ENCODE measurements at regions not wholly inside any gene's neighbourhood (a gene's known extent, or its start where the extent isn't known, plus 50 kb on each side); places are given as distances from the start of the nearest gene placed in this dataset.

DNA sequence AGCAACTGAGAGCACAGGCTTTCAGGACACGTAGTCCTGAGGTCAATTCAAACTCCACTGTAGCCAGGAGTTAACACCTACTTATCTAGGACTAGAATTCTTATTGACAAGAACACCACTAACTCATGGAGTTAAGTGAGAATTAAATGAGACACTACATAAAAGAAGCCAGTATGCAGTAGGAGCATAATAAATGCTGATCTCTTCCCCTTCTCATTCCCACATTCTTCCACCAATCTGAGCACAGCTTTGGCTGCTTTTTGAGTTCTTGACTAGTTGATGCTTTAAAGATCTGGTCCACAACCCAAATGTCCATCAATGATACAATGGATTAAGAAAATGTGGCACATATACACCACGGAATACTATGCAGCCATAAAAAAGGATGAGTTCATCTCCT lies 55.2 kb downstream of the TTC32 start:
- CTCF ChIA-PET: interaction anchor here (1.1 kb wide), 1 partner anchor 16 kb away, joined by 5 read pairs; no protein-coding TSS in a partner anchor
- H3K27me3 Mint-ChIP-seq: peaks cover 10% of the 10 kb centered on the region
- H3K27ac Mint-ChIP-seq: no peak overlapping the region
- H3K9me3 Mint-ChIP-seq: no peaks in the 10 kb centered on the region
- no peak for DNase-seq
- POLR2A ChIA-PET: no interaction called here
- no peak overlapping the region for H3K4me3 Mint-ChIP-seq
- no peaks in the 10 kb centered on the region for H3K4me1 Mint-ChIP-seq (ENCODE audit: low read depth)
- intact Hi-C loops (cut with micrococcal nuclease): no loop called here
- TF ChIP-seq, protein P1, sequence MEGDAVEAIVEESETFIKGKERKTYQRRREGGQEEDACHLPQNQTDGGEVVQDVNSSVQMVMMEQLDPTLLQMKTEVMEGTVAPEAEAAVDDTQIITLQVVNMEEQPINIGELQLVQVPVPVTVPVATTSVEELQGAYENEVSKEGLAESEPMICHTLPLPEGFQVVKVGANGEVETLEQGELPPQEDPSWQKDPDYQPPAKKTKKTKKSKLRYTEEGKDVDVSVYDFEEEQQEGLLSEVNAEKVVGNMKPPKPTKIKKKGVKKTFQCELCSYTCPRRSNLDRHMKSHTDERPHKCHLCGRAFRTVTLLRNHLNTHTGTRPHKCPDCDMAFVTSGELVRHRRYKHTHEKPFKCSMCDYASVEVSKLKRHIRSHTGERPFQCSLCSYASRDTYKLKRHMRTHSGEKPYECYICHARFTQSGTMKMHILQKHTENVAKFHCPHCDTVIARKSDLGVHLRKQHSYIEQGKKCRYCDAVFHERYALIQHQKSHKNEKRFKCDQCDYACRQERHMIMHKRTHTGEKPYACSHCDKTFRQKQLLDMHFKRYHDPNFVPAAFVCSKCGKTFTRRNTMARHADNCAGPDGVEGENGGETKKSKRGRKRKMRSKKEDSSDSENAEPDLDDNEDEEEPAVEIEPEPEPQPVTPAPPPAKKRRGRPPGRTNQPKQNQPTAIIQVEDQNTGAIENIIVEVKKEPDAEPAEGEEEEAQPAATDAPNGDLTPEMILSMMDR (IDR thresholded peaks at IDR 0.05): no peak
- no peaks in the 10 kb centered on the region for H3K36me3 Mint-ChIP-seq (ENCODE audit: low read depth)
- no peak for ATAC-seq

GRCh38 chr2:19846030-19846429 lies 55.8 kb downstream of the TTC32 start:
- no peaks in the 10 kb centered on the region for H3K9me3 Mint-ChIP-seq
- ChIA-PET CTCF (interaction anchor here (1.1 kb wide), 1 partner anchor 17 kb away, joined by 5 read pairs; no protein-coding TSS in a partner anchor), POLR2A (no interaction called here)
- H3K4me3 Mint-ChIP-seq: no peak overlapping the region
- TF ChIP-seq, protein P1 (IDR thresholded peaks at IDR 0.05): no peak
- no peak overlapping the region for H3K27ac Mint-ChIP-seq
- peaks cover 10% of the 10 kb centered on the region for H3K27me3 Mint-ChIP-seq
- intact Hi-C loops (cut with micrococcal nuclease): no loop called here
- DNase-seq (no peak), ATAC-seq (no peak)
- no peaks in the 10 kb centered on the region for H3K36me3 Mint-ChIP-seq (ENCODE audit: low read depth)
- no peaks in the 10 kb centered on the region for H3K4me1 Mint-ChIP-seq (ENCODE audit: low read depth)

DNA sequence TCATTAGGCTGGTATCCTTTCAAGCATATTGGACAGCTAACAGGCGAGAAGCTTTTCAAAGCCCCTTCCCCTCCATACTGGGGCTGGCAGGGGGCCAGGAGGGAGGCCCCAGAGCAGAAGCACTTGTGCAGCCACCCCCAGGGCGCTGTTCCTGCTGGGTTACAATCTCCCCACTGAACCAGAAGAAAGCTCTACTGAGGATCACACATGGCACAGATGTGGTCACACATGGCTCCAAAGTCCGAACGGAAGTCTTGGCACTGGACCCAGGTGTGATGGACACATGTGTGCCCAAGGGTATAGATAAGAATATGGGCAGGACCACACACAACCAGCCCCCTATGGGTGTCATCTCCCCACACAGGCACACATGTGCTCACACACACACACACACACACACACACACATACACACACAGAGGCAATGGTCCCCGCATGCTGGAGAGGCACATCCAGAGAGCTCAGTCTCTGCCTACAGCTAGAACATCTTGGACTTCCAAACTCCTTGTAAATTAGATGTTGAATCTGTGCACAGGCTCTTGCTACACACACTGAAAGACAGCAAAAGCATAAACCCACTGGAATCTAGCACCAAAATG lies 56.4 kb downstream of the TTC32 start:
- TF ChIP-seq, protein P1 (IDR thresholded peaks at IDR 0.05): no peak
- intact Hi-C loops (cut with micrococcal nuclease): no loop called here
- peaks cover 10% of the 10 kb centered on the region for H3K27me3 Mint-ChIP-seq
- no peak for DNase-seq
- H3K4me1 Mint-ChIP-seq (ENCODE audit: low read depth): no peaks in the 10 kb centered on the region
- CTCF ChIA-PET: interaction anchor here (1.1 kb wide), 1 partner anchor 17 kb away, joined by 5 read pairs; no protein-coding TSS in a partner anchor
- H3K4me3 Mint-ChIP-seq: no peak overlapping the region
- no peaks in the 10 kb centered on the region for H3K36me3 Mint-ChIP-seq (ENCODE audit: low read depth)
- POLR2A ChIA-PET: no interaction called here
- no peak overlapping the region for H3K27ac Mint-ChIP-seq
- H3K9me3 Mint-ChIP-seq: no peaks in the 10 kb centered on the region
- no peak for ATAC-seq

DNA sequence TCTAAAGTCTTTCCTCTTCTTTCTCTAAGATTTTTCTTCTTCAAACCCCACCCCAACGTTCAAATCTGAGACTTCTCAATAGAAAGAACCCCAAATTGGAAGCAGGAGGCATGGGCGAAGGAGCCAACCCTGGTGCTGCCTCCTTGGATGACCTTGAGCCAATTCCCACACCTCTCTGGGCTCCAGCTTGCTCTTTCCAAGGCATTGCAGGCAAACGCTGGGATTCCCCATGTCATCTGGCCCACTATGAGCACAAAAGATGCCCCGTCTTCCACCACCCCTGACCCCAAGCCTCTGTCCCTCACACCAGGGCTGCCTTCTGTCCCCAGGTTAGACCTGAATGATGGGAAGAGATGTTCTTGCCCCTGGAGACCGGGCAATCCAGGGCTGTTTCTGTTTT lies 57.0 kb downstream of the TTC32 start:
- peaks cover 3% of the 10 kb centered on the region for H3K4me1 Mint-ChIP-seq (ENCODE audit: low read depth)
- H3K4me3 Mint-ChIP-seq: no peak overlapping the region
- no peaks in the 10 kb centered on the region for H3K9me3 Mint-ChIP-seq
- H3K27me3 Mint-ChIP-seq: peaks cover 13% of the 10 kb centered on the region
- DNase-seq (no peak), ATAC-seq (no peak)
- TF ChIP-seq, protein P1 (IDR thresholded peaks at IDR 0.05): no peak
- no peak overlapping the region for H3K27ac Mint-ChIP-seq
- ChIA-PET POLR2A (no interaction called here), CTCF (no interaction called here)
- intact Hi-C loops (cut with micrococcal nuclease): no loop called here
- H3K36me3 Mint-ChIP-seq (ENCODE audit: low read depth): no peaks in the 10 kb centered on the region

- H3K9me3 Mint-ChIP-seq: no peaks in the 10 kb centered on the region
- ChIA-PET POLR2A (no interaction called here), CTCF (no interaction called here)
- no peak overlapping the region for H3K4me3 Mint-ChIP-seq
- no peak for DNase-seq
- H3K27ac Mint-ChIP-seq: no peak overlapping the region
- no peak for ATAC-seq
- peaks cover 18% of the 10 kb centered on the region for H3K27me3 Mint-ChIP-seq
- H3K4me1 Mint-ChIP-seq (ENCODE audit: low read depth): peaks cover 10% of the 10 kb centered on the region
- no peaks in the 10 kb centered on the region for H3K36me3 Mint-ChIP-seq (ENCODE audit: low read depth)
- intact Hi-C loops (cut with micrococcal nuclease): no loop called here
- TF ChIP-seq, protein P1 (IDR thresholded peaks at IDR 0.05): no peak
These were observed 57.7 kb downstream of the TTC32 start for GRCh38 chr2:19843992-19844515.
